ENCODE measurements at regions not wholly inside any gene's neighbourhood (a gene's known extent, or its start where the extent isn't known, plus 50 kb on each side); places are given as distances from the start of the nearest gene placed in this dataset.

- Mint-ChIP-seq H3K27me3 (ENCODE audit: insufficient read depth, low read depth, poor library complexity) (no peaks in the 10 kb centered on the region), H3K27ac (no peak overlapping the region), H3K9me3 (no peaks in the 10 kb centered on the region), H3K4me1 (peaks cover 3% of the 10 kb centered on the region; the same call in 2 of the 3 replicates), H3K4me3 (no peak overlapping the region), H3K36me3 (ENCODE audit: low read depth) (no peaks in the 10 kb centered on the region)
- Histone ChIP-seq H3K79me2 (replicated peaks; ENCODE audit: insufficient read depth) (no peaks in the 10 kb centered on the region), H3K9me2 (ENCODE audit: insufficient read depth) (no peaks in the 10 kb centered on the region), H3K27me3 (ENCODE audit: insufficient read depth) (no peaks in the 10 kb centered on the region), H3K36me3 (ENCODE audit: insufficient read depth) (no peaks in the 10 kb centered on the region), H4K20me1 (replicated peaks; ENCODE audit: insufficient read depth) (no peaks in the 10 kb centered on the region), H3K4me1 (ENCODE audit: insufficient read depth) (no peaks in the 10 kb centered on the region), H2AFZ (peak overlapping the region; percentile 12; the same call in 1 of the 2 replicates), H3K27ac (ENCODE audit: low read depth) (no peak overlapping the region), H3F3A (replicated peaks; ENCODE audit: low read depth) (no peaks in the 10 kb centered on the region), H3K4me2 (no peak overlapping the region), H3K4me3 (no peak overlapping the region)
- ATAC-seq (no peak), DNase-seq (ENCODE audit: low spot score) (no peak)
- TF ChIP-seq ZNF462 (CRISPR knock-in tag; IDR thresholded peaks at IDR 0.05): no peak
- TF ChIP-seq ETS1 (IDR thresholded peaks at IDR 0.05): no peak
- TF ChIP-seq EZH2 (IDR thresholded peaks at IDR 0.05; ENCODE audit: low read depth, unreplicated experiment): no peak
Observed at GRCh38 chr9:108568093-108568492, 287.7 kb downstream of the ACTL7B start.

GRCh38 chr9:108567571-108567970 lies 288.2 kb downstream of the ACTL7B start:
- no peak for ATAC-seq
- TF ChIP-seq EZH2phosphoT487 (IDR thresholded peaks at IDR 0.05; ENCODE audit: unreplicated experiment) (no peak), CREB1 (CRISPR knock-in tag; IDR thresholded peaks at IDR 0.05; ENCODE audit: low read depth) (no peak), ZNF331 (CRISPR knock-in tag; IDR thresholded peaks at IDR 0.05; ENCODE audit: low read depth) (no peak), REST (IDR thresholded peaks at IDR 0.05; ENCODE audit: unreplicated experiment) (no peak), ETS1 (IDR thresholded peaks at IDR 0.05) (no peak), EZH2 (IDR thresholded peaks at IDR 0.05; ENCODE audit: low read depth, unreplicated experiment) (no peak), STAT1 (IDR thresholded peaks at IDR 0.05; ENCODE audit: unreplicated experiment) (no peak), NANOG (IDR thresholded peaks at IDR 0.05; ENCODE audit: borderline replicate concordance) (no peak), JUNB (IDR thresholded peaks at IDR 0.05; ENCODE audit: unreplicated experiment) (no peak)

More at GRCh38 chr9:108567571-108567970, 288.2 kb downstream of the ACTL7B start:
- Histone ChIP-seq H3K79me2 (replicated peaks; ENCODE audit: insufficient read depth) (no peaks in the 10 kb centered on the region), H3F3A (replicated peaks; ENCODE audit: low read depth) (no peaks in the 10 kb centered on the region), H3K36me3 (ENCODE audit: insufficient read depth) (no peaks in the 10 kb centered on the region), H3K9me2 (ENCODE audit: insufficient read depth) (no peaks in the 10 kb centered on the region), H3K4me3 (no peak overlapping the region), H2AFZ (no peak overlapping the region; the same call in 1 of the 2 replicates), H3K27ac (ENCODE audit: low read depth) (no peak overlapping the region), H3K4me2 (no peak overlapping the region), H3K4me1 (ENCODE audit: insufficient read depth) (no peaks in the 10 kb centered on the region), H3K27me3 (ENCODE audit: insufficient read depth) (no peaks in the 10 kb centered on the region), H4K20me1 (replicated peaks; ENCODE audit: insufficient read depth) (no peaks in the 10 kb centered on the region)
- peaks cover 3% of the 10 kb centered on the region; the same call in 2 of the 3 replicates for H3K4me1 Mint-ChIP-seq
- H3K9me3 Mint-ChIP-seq: no peaks in the 10 kb centered on the region
- H3K27me3 Mint-ChIP-seq (ENCODE audit: insufficient read depth, low read depth, poor library complexity): no peaks in the 10 kb centered on the region
- no peak overlapping the region for H3K4me3 Mint-ChIP-seq
- DNase-seq (ENCODE audit: low spot score): no peak
- H3K27ac Mint-ChIP-seq: no peak overlapping the region
- H3K36me3 Mint-ChIP-seq (ENCODE audit: low read depth): no peaks in the 10 kb centered on the region

Data from GM23338 (cell line).